ENCODE measurements at regions not wholly inside any gene's neighbourhood (a gene's known extent, or its start where the extent isn't known, plus 50 kb on each side); places are given as distances from the start of the nearest gene placed in this dataset.

DNA sequence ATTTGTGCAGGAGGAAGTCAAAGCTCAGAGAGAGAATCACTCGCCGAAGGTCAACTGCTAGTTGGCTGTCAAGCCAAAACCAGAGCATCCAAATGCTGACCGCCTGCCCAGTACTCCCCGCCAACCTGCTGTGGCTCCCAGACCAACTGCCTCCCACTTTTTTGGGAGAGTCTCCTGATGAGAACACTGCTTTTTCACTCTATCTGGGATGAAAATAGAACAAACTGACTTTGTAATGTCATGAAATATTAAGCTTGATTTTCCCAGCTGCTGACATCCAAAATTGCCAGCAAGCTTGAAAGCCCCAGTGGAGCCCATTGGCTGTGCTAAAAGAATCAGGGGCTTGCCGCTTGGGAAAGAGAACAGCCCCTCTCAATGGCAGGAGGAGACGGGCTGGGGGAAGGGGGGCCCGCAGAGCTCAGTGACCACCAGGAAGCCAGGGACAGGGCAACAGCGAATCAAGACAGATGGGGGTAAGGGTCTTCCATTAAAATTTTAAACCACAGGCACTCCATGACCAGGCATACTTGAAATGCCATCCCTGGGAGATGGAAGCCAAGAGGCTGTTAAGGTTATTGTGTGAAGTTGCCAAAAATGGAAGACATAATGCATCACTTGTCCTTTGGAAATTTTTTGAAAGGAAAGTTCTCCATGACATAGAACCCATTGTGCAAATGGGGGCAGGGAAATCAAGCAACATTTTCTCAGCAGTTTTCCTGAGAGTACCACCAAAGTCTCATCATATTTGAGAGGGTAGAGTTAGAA, 125.7 kb upstream of the CDH5 start:
- DNase-seq = no peak

DNA sequence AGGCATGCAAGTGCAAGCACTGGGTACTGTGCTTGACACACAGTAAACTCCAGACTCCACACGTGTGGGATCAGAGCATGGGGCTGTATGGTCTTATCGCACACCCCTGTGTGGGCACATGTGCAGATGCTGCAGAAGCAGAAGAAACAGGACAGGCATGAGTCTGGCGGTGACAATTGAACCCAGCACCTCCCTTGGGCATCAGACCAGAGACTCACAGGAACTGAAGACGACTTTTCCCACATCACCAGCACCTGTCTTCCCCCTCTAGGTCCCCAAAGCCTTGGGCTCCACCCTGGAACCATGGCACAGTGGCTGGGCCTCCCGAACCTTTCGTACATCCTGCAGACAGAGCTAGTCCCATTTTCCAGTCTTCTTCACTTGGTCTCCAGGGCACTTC, 126.4 kb upstream of the CDH5 start:
- DNase-seq = no peak

DNA sequence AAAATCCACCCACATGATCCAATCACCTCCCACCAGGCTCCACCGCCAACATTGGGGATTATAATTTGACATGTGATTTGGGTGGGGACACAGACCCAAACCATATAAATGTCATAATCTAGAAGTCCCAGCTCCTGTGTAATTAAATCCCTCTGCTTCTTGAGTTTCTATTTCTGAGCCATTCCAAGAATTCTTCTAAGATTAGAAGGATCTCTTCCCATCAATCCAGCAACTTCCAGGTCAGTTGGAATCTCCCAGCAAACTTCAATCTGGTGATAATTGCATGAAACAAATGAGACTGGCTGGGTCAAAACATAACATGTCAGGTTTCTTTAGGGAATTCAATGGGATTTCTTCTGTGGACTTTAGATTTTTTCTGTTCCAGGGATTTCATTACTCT, 127.8 kb upstream of the CDH5 start:
- DNase-seq = no peak

DNA sequence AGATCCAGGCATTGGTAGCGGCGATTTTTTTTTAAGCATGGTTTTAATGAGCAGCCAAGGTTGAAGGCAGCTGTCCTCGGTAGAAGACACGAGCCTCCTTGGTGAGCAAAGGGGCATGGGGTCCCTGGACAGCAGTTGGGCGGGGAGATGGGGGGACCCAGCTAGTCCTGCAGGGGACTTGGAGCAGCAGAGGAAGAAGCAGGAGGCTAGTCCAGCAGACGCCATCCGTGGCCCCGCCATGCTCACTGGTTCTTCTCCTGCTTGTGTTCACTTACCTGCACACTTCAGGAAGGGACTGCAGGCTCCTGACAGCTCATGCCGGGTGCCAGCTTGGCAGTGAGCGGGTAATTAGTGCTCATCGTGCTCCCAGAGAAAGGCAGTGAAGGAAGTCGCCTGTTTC, 130.2 kb upstream of the CDH5 start:
- no peak for DNase-seq

DNA sequence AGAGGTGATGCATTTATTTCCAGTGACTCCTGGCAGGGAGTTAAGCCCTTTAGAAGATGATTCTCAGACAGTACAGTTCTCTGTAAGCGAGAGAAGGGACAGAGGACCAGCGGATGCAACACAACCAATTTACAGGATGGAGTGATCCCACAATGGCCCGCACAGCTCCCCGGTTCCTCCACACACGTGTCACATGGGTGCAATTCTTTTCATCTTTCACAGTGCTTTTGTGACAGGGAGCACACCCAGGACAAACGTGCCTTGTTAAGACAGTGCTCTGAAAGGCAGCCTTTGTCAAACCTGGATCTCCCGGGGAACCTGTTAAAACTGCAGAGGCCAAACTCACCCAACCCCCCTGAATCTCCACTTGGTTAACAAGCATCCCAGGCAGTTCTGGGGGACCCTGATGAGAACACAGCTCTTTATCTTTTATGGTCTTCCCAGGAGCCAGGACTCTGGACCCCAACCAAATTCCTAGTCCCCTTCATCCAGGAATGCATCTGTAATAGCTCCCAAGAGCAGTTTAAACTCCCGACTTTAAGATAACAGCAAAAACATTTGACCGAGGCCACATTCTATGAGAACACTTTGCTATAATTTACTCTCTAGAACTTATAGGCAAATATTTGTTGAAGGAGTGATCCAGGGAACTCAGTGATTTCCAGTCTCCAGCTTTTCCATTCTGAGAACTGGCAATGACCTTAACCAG, 134.9 kb upstream of the CDH5 start:
- DNase-seq = no peak

DNA sequence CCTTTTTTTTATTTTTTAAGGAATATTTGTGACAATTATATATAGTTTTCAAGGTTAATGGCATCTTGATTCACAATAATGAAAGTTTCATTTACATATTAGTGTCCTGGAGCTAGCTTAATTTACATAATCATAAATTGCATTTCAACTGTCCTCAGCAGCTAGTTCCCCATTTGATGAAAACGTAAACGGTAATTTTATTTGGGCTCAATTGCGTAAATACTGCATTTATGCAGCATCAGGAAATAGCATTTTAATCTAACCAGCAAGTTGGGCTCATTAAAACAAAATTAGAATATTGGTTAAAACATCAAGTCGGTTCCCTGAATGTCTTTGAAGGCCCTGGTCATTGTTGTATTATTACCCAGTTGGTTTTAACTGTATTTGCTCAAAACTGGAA, 136.8 kb upstream of the CDH5 start:
- no peak for DNase-seq

DNA sequence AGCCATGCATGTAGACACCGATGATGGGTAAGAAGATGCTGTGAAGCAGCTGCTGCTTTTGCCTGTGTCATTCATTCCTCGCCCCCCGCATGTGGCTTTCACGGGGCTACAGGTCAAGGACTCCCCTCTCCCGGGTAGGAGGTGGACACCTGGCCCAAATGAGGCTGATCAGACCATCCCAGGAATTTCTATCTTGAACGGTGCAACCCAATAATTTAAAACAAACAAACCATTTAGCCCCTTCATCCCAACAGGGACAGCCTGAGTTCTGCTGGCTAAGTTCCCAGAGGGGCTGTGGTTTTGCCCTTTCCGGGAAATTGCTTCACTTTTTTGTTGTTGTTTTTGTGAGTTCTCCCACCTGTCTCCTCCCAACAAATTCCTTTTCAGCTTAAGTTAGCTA, 137.7 kb upstream of the CDH5 start:
- DNase-seq = no peak

DNA sequence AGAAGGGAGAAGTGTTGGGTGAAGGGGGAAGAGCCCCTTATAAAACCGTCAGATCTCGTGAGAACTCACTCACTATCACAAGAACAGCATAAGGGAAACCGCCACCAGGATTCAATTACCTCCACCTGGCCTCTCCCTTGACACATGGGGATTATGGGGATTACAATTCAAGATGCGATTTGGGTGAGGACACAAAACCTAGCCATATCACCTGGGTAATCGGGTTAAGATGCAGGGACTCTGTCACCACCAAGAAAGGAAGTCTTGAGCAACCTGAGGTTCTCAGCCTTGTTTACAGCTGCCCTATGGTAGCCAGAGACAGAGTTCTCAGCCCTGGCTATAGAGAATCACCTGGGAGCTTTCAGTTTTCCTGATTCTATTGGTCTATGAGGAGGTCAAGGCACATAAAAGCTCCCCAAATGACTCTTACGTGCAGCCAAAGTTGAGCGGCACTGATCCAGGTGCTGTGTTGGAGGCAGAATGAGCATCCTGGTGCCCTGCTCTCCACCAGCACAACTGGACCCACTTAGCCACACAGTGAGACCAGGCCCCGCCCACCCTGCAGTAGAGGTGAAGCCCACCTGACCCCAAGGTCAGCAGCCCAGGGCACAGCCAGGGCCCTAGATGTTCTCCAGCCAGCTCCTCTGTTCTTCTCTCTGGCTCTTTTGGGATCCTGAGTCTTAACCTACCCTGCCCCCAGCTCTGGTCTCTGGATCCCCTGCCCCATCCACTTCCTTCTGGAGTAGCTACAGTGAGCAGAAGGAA, 138.5 kb upstream of the CDH5 start:
- DNase-seq = no peak

DNA sequence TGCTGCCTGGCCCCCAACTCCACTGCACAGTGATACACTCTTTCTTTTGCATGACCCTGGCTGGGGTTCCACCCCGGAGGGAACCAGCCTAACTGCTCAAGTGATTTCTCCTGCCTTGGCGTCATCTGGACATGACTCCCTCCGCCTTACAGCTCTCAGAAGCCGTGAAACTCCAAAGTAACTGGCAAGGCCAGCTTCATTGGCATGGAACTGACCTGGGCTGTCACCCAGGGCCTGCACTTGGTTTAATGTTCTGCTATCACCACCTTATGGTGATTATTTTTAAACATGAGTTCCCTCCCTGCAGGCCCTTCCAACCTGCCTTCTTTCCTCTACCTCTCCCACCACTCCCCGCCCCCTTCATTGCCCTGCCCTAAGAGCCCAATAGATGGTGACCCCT, 139.7 kb upstream of the CDH5 start:
- DNase-seq = no peak

DNA sequence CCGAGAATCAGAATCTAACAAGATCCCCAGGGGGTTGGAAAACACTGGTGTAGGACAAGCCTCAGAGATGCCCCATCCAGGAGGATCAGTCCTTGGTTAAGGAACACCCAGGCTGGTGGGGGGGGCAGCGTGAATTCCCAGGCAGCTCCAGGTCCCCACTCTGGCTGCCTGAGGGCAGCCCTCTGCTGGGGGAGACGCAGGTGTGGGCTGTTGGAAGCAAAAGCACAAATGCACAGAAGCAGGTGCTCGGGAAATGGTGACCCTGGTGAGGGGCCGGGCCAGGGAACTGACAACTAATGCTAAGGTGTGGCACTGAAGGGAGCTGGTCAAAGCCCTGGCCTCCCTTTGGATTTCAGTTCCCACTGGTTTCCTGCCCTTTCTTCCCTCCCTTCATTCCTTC, 140.8 kb upstream of the CDH5 start:
- DNase-seq = no peak

DNA sequence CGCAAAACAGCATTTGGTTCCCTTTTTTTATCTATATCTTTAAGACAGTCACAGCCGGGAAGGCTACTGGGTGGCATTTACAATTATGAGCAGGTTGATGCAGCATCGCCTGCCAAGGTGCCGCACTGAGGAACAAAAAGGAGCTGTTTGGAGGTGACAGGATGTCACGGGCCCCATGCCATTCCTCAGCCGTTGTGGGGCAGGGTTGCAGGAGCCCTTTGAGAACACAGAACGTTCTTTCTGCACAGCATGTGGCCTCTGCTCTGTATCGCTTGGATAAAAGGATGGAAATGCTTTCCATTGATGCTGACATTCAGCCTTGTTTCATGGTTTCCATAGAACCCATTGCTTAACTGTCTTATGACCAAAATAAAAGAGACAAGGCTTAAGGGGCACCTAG, 141.9 kb upstream of the CDH5 start:
- DNase-seq = no peak

DNA sequence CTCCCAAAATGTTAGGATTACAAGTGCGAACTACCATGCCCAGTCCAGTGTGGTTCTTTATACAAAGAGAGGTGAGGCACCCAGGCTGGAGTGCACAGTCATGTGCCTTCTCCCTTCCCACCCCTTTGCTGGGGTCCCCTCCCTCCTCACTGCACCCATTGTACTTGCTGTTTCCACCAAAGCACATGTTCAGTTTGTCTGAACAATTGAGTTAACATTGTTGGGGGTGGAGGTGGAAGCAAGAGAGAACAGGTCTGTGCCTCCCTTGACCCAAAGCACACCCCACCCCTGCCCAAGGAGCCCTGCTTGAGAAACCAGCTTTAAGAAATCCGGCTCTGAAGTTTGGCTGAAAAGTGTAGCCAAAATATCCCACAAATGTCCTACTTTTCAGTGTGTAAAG, 142.3 kb upstream of the CDH5 start:
- DNase-seq = no peak

DNA sequence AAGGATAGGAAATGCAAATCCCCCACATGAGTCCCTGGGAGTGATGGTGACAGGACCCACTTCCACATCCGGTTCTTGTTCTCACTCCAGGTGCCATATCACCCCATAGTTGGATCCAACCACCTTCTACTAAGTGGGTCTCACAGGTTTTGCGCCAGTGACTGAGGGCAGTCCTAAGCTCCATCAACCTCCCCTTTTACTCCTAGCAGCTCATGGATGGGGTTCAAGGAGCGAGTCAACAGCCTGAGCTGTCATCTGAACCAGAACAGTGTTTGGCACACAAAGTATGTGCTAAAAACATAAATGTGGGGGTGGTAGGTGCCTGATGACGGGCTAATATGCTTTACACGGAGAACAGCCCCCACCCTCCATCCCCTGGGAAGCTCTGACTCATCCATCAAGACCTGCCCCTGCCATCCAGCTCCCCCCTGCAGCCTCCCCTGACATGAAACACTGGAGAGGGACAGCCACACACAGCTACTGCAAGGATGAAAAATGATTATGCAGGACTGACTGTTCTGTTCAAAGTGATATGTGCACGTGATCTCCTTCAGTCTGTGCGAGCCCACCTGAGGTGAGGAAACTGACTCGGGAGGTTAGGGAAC, 143.2 kb upstream of the CDH5 start:
- no peak for DNase-seq

DNA sequence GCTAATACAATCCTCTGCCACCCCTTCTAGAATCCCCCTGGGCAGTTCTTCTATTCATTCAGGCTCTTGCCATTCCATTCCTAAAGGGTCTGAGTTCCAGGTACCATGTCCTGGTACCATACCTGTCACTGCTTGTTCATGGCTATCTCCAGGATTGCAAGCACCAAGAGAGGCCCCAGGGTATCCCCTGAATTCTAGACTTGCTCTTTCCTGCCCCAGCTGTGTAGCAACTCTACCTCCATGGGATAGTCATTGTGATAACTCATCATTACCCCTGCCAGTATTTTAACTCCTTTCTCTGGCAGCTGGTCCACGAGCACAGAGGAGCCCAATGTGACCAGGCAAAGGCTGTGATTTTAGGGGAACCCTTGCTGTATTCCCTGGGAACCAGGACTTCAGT, 143.7 kb upstream of the CDH5 start:
- DNase-seq = no peak

DNA sequence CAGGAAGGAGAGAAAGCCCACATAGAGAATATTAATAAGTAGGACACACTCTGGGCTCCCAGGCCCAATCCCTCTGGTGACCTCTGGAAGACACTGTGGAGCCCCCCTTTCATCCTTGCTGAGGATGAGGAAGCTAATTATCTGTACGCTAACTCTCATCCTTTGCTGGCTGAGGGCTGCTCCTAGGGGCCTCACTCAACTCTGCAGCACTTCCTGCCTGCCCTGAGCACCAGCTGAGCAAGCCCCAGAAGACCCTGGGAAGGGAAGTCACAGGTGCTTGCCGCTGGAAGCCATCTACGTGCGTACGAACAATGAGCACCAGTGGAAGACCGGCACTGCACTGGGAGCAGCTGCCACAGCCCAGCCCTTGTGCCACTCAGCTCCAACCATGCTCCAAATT, 145.8 kb upstream of the CDH5 start:
- no peak for DNase-seq

DNA sequence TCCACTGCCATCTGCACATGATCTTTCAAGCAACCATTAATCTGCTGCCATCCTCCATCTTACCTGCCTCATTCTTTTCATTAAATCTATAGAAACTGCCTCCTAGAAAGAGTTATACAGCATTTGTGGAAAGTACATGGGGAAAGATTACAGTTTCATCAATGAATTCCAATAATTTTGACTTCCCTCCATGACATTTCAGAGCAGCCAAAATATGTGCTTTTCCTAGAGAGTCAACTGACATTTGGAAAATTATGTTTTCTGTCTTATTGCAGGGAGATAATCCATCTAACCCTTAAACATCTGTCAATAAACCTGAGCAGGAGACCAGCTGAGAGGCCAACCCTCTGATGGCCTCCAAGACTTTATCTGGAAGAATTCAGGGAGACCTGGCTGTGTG, 147.0 kb upstream of the CDH5 start:
- DNase-seq = no peak

DNA sequence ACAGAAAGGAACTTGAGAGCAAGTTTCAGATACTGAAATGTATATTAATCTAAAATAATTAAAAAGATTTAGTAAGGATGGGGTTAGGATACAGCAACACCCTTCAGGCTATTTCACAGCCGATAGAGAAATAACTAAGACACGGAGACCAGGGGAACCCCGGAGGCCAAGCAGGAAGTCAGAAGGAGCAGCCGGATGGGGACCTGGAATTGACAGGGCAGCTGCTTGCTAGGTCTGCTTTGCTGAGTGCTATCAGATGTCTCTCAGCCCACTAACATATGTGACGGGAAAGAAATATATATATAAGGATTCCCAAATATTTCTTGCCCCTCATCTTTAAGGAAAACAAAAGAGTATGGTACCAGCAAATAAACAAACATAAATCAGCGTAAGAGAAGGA, 154.1 kb upstream of the CDH5 start:
- no peak for DNase-seq

DNA sequence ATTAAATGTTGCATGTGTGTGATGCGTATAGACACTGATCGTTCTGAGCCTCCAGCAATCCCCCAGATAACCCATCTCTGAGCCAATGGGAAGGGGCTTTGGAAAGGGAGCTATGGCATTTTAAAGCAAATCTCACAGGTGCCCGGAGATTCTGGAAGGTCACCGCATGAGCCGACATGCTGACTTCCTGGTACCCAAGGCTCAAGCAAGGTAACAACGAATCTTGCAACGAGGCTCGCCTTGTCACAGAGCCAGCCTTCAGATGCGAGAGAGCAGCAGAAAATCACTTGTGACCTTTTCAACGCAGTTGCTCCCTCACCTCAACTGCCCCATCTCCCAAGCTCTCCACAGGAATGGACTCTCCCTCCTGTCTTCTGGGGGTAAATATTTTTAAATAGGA, 154.8 kb upstream of the CDH5 start:
- DNase-seq = no peak

DNA sequence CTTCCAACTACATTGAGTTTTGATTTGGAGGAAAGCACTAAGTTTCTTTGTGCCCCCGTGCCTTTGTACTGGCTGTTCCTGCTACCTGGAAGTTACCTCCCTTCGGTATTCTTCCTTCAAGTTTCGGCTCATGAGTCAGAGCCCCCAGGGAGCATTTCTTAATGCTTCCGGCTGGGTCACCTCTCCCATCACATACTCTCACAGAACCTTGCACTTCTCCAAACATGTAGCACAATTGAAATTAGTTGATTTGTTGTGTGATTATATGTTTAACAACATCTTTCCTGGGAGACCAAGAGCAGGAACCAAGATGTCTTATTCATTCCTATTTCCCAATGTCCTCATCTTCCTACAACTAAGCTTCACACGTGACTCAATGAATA, 158.6 kb upstream of the CDH5 start:
- no peak for DNase-seq

DNA sequence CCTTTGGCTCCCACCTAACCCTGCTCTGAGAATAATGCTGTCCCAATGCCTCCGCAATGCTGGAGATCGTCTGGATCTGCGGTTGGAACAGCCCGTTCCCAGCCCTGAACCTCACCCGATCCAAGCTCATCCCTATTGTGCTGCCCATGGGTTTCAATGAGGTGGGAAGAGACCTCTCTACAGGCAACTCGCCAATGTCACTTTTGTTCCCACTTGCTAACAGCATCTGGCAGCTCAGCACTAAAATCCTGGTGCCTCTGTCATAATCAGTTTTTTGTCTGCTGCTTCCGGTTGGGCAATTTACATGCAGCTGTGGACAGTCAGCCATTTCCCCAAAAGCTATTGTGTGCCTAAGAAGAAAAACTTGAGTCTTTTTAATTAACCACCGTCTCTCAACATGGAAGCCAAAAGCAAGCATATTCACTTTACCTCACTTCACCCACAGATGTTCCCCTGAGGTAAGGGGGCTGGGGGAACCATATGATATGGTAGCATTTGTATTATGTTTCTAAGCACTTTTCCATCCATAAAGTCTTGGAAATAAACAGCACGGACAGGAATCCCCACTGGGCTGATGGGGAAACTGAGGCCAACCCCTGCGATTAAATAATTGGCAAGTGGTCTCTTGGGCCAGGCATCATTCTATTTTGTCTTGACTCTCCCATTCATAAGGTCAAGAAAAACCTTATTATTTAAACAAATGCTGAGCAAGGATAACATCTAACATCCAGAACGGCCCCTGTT, 159.2 kb upstream of the CDH5 start:
- no peak for DNase-seq

DNA sequence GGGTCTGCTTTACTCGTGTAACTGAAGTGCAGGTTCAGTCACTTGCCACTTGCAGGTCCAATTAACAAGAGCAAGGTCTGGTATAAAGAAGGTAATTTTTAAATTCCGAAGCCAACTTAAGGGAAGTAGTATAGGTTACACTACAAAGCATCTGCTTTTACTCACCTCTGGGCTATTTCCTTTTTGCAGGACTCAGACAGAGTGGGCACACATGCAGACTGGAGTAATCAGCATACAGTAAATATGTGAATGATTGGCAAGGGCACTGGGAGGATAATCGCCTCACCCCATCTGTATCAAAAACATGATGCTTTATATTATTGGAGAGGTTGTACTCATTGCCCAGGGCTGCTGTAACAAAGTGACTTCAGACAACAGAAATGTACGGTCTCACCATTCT, 160.1 kb upstream of the CDH5 start:
- no peak for DNase-seq

DNA sequence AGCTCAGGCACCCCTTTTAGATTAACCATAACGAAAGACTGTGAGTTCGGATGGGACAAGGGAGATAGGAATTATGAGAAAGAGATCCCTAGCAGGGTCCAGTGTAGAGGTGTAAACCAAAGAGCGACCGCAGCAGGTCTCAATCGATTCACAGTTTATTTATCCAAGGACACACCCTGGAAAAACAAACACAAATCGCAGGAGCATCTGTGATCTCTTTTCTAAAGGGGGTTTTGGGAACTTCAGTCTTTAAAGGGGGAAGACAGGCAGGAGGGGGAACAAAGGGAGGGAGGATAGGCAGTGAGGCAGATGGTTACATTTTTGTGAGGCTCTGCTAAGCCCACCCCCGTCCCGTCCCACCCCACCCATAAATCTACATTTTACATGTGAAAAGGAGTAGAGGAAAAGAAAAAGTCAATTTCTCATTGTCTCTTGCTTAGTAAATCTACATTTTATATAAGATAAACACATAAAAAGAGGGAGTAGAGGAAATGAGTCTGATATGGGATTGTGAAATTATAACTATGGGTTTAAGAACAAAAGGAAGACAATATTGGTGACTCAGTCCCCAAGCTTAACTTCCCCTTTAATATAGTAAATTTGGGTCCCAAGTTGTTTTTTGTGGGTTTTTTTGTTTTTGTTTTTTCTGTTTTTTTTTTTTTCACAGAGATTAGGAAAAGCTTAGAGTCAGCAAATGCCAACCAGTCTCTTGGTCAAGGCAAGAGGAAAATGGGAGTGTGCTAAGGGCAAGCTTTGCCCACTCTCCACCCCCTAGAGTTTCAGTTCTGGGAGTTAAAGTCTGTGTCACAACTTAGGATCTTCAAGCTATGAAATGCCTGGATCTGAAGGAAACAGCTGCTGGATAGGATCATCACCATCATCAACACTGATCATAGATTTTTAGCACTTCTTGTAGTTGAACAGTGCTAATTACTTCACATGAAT, 160.9 kb upstream of the CDH5 start:
- DNase-seq = no peak
